ENCODE measurements at regions not wholly inside any gene's neighbourhood (a gene's known extent, or its start where the extent isn't known, plus 50 kb on each side); places are given as distances from the start of the nearest gene placed in this dataset.
A peak's percentile ranks its signal among the peaks of the same experiment; 100 is the strongest.

- Histone ChIP-seq H3K4me1 (ENCODE audit: insufficient read depth, low read length) (0 out of 2 replicates have a peak, but pooled peaks cover 4% of the 10 kb centered on the region), H3K36me3 (replicated peaks in 1 of 2; ENCODE audit: control insufficient read depth in 1 of 2, insufficient read depth in 2 of 2, low read length in 2 of 2) (no peaks in the 10 kb centered on the region), H3K9me3 (ENCODE audit: low read length) (no peaks in the 10 kb centered on the region), H3K4me3 (replicated peaks in 1 of 3; ENCODE audit: insufficient read depth in 1 of 3, low read depth in 2 of 3, low read length in 3 of 3) (no peak overlapping the region), H3K4me2 (ENCODE audit: low read depth, low read length) (no peak overlapping the region), H3K27ac (ENCODE audit: extremely low read length, insufficient read depth, low read length) (no peak overlapping the region), H3K27me3 (ENCODE audit: control insufficient read depth in 1 of 2, insufficient read depth in 2 of 2, low read length in 2 of 2) (no peaks in the 10 kb centered on the region), H4K20me1 (ENCODE audit: insufficient read depth, low read length) (no peaks in the 10 kb centered on the region), H3K9ac (ENCODE audit: insufficient read depth, low read depth, low read length) (no peak overlapping the region), H2AFZ (ENCODE audit: low read length) (no peak overlapping the region), H3K79me2 (ENCODE audit: insufficient read depth, low read length) (no peaks in the 10 kb centered on the region)
- no peak for ATAC-seq
- ChIA-PET POLR2A (no interaction called here), CTCF (ENCODE audit: low intra/inter-chr PET ratio, low total read pairs) (no interaction called here)
- 27% methylated on average over 1 of the region's 1 CpG for WGBS (ENCODE audit: low lambda C conversion rate)
- in situ Hi-C loops (cut with HindIII; ENCODE audit: extremely low pct_ligation_motif_present, low pct_unique_long_range_greater_than_20kb): no loop called here
- TF ChIP-seq PTBP1 (IDR thresholded peaks at IDR 0.05; ENCODE audit: low read depth, low read length, poor library complexity, severe bottlenecking) (no peak), IRF9 (CRISPR knock-in tag; IDR thresholded peaks at IDR 0.05; ENCODE audit: borderline replicate concordance) (no peak), ZNF530 (CRISPR knock-in tag; IDR thresholded peaks at IDR 0.05; ENCODE audit: low read depth) (no peak), CHD4 (IDR thresholded peaks at IDR 0.05; ENCODE audit: borderline replicate concordance, low read length) (no peak), NR1H2 (CRISPR knock-in tag; IDR thresholded peaks at IDR 0.05; ENCODE audit: borderline replicate concordance, low read depth) (no peak), TIGD3 (CRISPR knock-in tag; IDR thresholded peaks at IDR 0.05; ENCODE audit: borderline replicate concordance) (no peak), ZNF512B (CRISPR knock-in tag; IDR thresholded peaks at IDR 0.05; ENCODE audit: borderline replicate concordance) (no peak), ZNF574 (CRISPR knock-in tag; IDR thresholded peaks at IDR 0.05) (no peak), HNRNPK (IDR thresholded peaks at IDR 0.05; ENCODE audit: low read depth, low read length, poor library complexity, severe bottlenecking) (no peak), ZNF431 (CRISPR knock-in tag; IDR thresholded peaks at IDR 0.05; ENCODE audit: borderline replicate concordance, low read depth) (no peak), LCORL (IDR thresholded peaks at IDR 0.05) (no peak), LCORL (CRISPR knock-in tag; IDR thresholded peaks at IDR 0.05) (no peak), ZKSCAN5 (CRISPR knock-in tag; IDR thresholded peaks at IDR 0.05) (no peak), CREB1 (IDR thresholded peaks at IDR 0.05) (peak; percentile 86), CREB1 (CRISPR knock-in tag; IDR thresholded peaks at IDR 0.05) (no peak), ATF7 (IDR thresholded peaks at IDR 0.05) (peak; percentile 85), ATF7 (CRISPR knock-in tag; IDR thresholded peaks at IDR 0.05) (no peak), ERF (CRISPR knock-in tag; IDR thresholded peaks at IDR 0.05) (no peak)
- no peak for DNase-seq (ENCODE audit: low spot score)
- intact Hi-C loops (cut with micrococcal nuclease; ENCODE audit: unreplicated experiment): no loop called here
- no TSS peak for BruUV-seq (replicated peaks)
- no peak for FAIRE-seq
Measured at GRCh38 chr2:226282151-226282550, 517.5 kb downstream of the IRS1 start.
